TTC549 (cell line): ENCODE measurements at regions not wholly inside any gene's neighbourhood (a gene's known extent, or its start where the extent isn't known, plus 50 kb on each side); places are given as distances from the start of the nearest gene placed in this dataset.

Experiments
- FAIRE-seq: peaks from 2 replicates; lab custom pipeline; 2012; peaks lifted over from hg19 to GRCh38; lab: Jason Lieb, UNC

GRCh38 chr6:12383448-12383847 lies 93.3 kb downstream of the EDN1 start:
- no peak for FAIRE-seq

- no peak for FAIRE-seq
Observed at GRCh38 chr6:12384357-12384912, 94.3 kb downstream of the EDN1 start.

DNA sequence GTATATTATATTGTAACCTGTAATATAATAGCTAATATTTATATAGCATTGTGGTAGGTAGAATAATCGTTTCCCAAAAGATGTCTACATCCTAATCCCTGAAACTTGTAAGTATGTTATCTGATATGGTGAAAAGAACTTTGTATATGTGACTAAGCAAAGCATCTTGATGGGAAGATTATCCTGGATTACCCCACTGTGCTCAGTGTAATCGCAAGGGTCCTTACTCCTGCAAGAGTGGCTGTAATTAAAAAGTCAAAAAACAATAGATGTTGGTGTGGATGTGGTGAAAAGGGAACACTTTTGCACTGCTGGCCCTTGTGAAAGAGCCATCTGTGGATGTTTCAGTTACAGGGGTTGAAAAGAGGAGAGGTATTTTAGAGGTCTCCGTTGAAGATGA lies 95.2 kb downstream of the EDN1 start:
- FAIRE-seq = no peak

- no peak for FAIRE-seq
Observed at GRCh38 chr6:12386816-12387215, 96.7 kb downstream of the EDN1 start.

- FAIRE-seq = no peak
Observed at GRCh38 chr6:12391472-12391871, 101.3 kb downstream of the EDN1 start.

- no peak for FAIRE-seq
Observed at GRCh38 chr6:12392490-12392889, 102.3 kb downstream of the EDN1 start.

DNA sequence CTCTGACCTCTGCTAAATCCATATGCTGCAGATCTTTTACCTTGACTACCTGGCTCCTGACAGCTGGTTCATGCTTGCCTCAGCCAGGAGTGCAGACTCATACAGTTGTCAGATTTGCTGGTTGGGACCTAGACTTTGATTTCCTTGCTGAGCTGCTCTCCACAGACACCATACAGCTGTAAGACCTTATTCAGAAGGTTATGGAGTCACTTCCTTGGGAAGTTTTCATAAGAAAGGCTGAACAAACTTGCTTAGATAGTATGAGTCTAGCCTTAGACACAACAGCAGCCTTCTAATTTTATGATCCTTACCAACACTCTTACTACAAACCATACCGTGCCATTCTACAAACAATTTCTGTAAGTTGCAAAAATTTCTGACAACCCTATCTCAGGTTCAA lies 102.9 kb downstream of the EDN1 start:
- no peak for FAIRE-seq

DNA sequence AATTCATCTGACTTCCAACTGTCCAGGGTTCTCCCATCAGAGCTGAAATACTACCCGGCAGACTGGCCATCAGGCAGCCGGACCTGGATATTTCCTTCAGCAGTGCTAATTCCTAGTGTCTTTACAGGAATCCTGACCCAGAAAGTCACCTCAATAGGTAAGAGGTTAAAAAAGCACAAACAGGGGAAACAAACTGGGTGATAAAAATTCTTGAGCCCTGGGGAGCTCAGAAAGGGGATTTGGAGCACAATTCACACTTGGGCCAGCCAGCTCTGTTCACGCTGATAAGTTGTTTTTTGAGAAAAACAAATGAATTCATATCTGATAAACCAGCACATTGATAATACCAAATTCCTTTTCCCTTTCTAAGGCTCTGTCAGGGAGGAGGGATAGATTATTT lies 104.0 kb downstream of the EDN1 start:
- no peak for FAIRE-seq

- FAIRE-seq = no peak
Observed at GRCh38 chr6:12395898-12396297, 105.7 kb downstream of the EDN1 start.

- FAIRE-seq = no peak
Observed at GRCh38 chr6:12401200-12401599, 111.0 kb downstream of the EDN1 start.

- FAIRE-seq = no peak
Observed at GRCh38 chr6:12403201-12403826, 113.2 kb downstream of the EDN1 start.

- peak; percentile 75 for FAIRE-seq
Observed at GRCh38 chr6:12403947-12404647, 113.9 kb downstream of the EDN1 start.

- FAIRE-seq = no peak
Observed at GRCh38 chr6:12404651-12405050, 114.5 kb downstream of the EDN1 start.

DNA sequence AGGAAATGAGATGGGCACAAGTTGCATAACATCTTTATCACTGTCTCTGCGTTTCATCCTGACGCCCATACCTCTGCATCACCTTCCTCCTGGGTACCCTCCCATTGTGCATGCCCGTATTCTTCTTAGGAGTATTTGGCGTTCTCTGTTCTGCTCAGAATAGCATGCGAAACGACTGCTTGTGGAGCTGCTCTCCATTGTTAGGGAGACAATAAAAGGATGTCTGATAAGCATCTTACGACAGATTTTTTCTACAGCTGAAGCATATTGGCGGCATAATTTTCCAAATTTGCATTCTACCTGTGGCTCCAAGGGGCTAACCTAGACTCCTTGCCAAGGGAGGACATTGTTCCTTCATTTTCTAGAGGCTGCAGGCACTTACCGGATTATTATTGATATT lies 118.6 kb downstream of the EDN1 start:
- FAIRE-seq = no peak

- FAIRE-seq = no peak
Observed at GRCh38 chr6:12410946-12411345, 120.8 kb downstream of the EDN1 start.

GRCh38 chr6:12414096-12414675 lies 124.0 kb downstream of the EDN1 start:
- no peak for FAIRE-seq

DNA sequence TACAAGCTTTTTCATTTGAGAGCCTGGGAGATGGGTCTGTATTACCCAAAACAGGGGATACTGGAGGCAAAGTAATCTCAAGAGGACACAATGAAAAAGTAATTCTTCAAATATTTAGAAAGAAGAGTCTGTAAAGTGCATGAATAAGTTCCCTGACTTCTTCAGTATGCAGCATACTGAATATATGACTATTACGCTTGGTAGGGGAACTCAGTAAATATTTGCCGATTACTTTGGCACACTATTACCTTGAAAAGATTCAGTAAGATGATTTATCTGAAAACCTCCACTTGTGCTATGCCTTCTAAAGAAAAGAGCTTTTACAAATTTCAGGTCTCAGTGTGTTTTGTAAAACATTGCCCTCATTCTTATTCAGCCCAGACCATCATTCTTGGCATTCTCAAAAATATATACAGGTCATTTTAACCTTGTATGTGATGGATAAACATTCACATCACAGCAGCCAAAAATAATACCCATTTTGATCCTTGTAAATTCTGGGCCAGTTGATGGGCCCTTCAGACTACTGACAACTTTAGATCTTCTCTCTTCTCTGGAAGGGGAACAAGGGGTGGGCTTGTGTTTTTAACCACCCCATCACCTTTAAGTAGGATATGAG lies 125.9 kb downstream of the EDN1 start:
- peak; percentile 61 for FAIRE-seq

DNA sequence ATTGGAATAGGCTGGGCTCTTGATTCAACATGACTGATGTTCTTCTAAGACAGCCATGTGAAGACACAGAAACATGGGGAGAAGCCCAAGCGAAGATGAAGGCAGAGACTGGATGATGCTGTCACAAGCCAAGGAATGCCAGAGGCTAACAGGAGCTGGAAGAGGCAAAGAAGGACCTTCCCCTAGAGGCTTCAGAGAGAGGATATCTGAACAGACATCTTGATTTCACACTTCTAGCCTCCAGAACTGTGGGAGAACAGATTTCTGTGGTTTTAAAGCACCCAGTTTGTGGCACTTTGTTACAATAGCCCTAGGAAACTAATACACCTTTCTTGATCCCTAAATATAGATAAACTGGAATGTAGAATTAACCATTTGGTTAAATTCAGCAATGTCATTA lies 127.0 kb downstream of the EDN1 start:
- FAIRE-seq = no peak

DNA sequence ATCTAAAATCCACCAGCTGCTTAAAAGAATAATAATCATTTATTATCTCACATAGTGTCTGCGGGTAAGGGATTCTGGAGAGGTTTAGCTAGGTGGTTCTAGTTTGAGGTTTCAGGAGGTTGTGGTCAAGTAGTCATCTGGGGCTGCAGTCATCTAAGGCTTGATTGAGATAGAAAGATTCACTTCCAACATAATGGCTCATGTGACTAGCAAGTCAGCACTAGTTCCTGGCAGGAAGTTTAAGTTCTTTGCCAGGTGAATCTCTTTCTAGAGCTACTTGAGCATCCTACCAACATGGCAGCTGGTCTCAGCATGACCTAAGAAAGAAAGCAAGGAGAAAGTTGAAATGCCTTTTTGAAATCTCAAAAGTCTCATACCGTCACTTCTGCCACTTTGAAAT lies 128.8 kb downstream of the EDN1 start:
- FAIRE-seq = no peak

GRCh38 chr6:12419631-12420272 lies 129.6 kb downstream of the EDN1 start:
- FAIRE-seq = no peak

DNA sequence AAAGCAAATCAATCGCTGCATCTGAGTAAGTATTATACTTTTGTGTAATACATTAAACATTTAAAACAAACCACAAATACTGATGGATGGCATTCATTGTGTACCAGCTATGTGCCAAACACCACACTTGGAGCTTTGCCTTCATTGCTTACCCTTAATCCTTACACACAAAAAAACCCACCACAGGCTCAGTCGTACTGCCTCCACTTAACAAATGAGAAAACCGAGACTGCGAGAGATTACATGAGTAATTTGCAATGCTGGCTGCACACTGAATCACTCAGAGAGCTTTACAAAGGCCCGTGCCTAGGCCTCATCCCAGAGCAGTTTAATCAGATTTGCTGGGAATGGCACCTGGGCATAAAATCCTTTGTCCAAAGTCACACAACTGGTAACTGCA lies 130.5 kb downstream of the EDN1 start:
- peak; percentile 83 for FAIRE-seq

GRCh38 chr6:12421596-12421995 lies 131.4 kb downstream of the EDN1 start:
- FAIRE-seq = no peak

DNA sequence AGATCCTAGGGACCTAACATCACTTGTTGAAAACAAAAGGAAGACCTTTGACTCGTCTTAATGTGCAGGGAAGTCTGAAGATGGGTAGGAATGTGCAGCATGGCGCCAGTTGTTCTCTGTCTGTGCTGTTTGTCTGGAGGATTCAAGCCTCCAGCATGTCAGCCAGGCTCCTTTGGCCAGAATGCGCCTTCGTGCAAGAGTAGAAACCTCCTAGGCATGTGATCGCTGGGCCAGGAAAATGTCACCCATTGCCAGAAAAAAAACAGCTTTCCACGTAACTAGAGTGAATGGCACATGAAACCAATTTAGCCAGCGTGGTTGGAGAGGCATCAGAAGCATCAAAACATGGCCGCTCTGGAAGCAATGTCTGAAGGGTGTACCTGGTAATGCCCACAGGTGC lies 132.7 kb downstream of the EDN1 start:
- FAIRE-seq = no peak
